SJSA1 (cell line): ENCODE measurements at regions not wholly inside any gene's neighbourhood (a gene's known extent, or its start where the extent isn't known, plus 50 kb on each side); places are given as distances from the start of the nearest gene placed in this dataset.
A peak's percentile ranks its signal among the peaks of the same experiment; 100 is the strongest.

Source experiments
- DNase-seq, 2 experiments: peaks; one replicate each; pipeline ENCODE4 v3.0.0-alpha.2; 2015 to 2020; ENCODE audit warnings: low spot score in 2 of 2, low read depth in 1 of 2
- H3K27ac ChIP-seq: fragments of 250-450 bp; sonication (Bioruptor Pico); 2 replicates; pipeline ENCODE4 v1.5.1; 2020; ENCODE audit warnings: mild to moderate bottlenecking, moderate library complexity
- H3K27me3 ChIP-seq: fragments of 250-450 bp; sonication (Bioruptor Pico); replicated peaks from 2 replicates; pipeline ENCODE4 v1.5.1; 2020; ENCODE audit warnings: mild to moderate bottlenecking, moderate library complexity
- H3K36me3 ChIP-seq: fragments of 250-450 bp; sonication (Bioruptor Pico); 2 replicates; pipeline ENCODE4 v1.5.1; 2020; ENCODE audit warnings: mild to moderate bottlenecking
- H3K4me1 ChIP-seq: fragments of 250-450 bp; sonication (Bioruptor Pico); replicated peaks from 2 replicates; pipeline ENCODE4 v1.6.1; 2021; ENCODE audit warnings: mild to moderate bottlenecking
- H3K4me3 ChIP-seq: fragments of 250-450 bp; sonication (Bioruptor Pico); 2 replicates; pipeline ENCODE4 v1.5.1; 2020; ENCODE audit warnings: mild to moderate bottlenecking
- H3K9me3 ChIP-seq: fragments of 250-450 bp; sonication (Bioruptor Pico); replicated peaks from 2 replicates; pipeline ENCODE4 v1.5.1; 2020; ENCODE audit warnings: mild to moderate bottlenecking

GRCh38 chr1:221317537-221317936, 424.4 kb downstream of the DUSP10 start:
- Histone ChIP-seq H3K27me3 (no peaks in the 10 kb centered on the region), H3K27ac (no peak overlapping the region), H3K4me1 (peaks cover 18% of the 10 kb centered on the region), H3K36me3 (no peaks in the 10 kb centered on the region), H3K4me3 (no peak overlapping the region), H3K9me3 (no peaks in the 10 kb centered on the region; the same call in 1 of the 2 replicates)
- no peak for DNase-seq

GRCh38 chr1:221327954-221328353, 413.9 kb downstream of the DUSP10 start:
- H3K27me3 ChIP-seq, result no peaks in the 10 kb centered on the region
- DNase-seq, result no peak
- H3K27ac ChIP-seq, result no peak overlapping the region
- 0 out of 2 replicates have a peak, but pooled peaks cover 2% of the 10 kb centered on the region for H3K9me3 ChIP-seq
- no peak overlapping the region for H3K4me3 ChIP-seq
- H3K4me1 ChIP-seq, result no peaks in the 10 kb centered on the region
- H3K36me3 ChIP-seq, result no peaks in the 10 kb centered on the region

- Histone ChIP-seq H3K27ac (no peak overlapping the region), H3K4me3 (no peak overlapping the region), H3K27me3 (no peaks in the 10 kb centered on the region), H3K4me1 (no peaks in the 10 kb centered on the region), H3K9me3 (0 out of 2 replicates have a peak, but pooled peaks cover 2% of the 10 kb centered on the region), H3K36me3 (no peaks in the 10 kb centered on the region)
- no peak for DNase-seq
Measured at GRCh38 chr1:221328371-221328770, 413.5 kb downstream of the DUSP10 start.

- no peak for DNase-seq
- Histone ChIP-seq H3K27ac (no peak overlapping the region), H3K4me3 (no peak overlapping the region), H3K36me3 (no peaks in the 10 kb centered on the region), H3K4me1 (peaks cover 23% of the 10 kb centered on the region), H3K9me3 (0 out of 2 replicates have a peak, but pooled peaks cover 2% of the 10 kb centered on the region), H3K27me3 (no peaks in the 10 kb centered on the region)
Measured at GRCh38 chr1:221331273-221332183, 410.4 kb downstream of the DUSP10 start.

GRCh38 chr1:221334062-221334461, 407.8 kb downstream of the DUSP10 start:
- H3K4me1 ChIP-seq, result peaks cover 30% of the 10 kb centered on the region
- 0 out of 2 replicates have a peak, but pooled peaks cover 2% of the 10 kb centered on the region for H3K9me3 ChIP-seq
- H3K27me3 ChIP-seq, result no peaks in the 10 kb centered on the region
- H3K36me3 ChIP-seq, result no peaks in the 10 kb centered on the region
- DNase-seq, result no peak
- no peak overlapping the region for H3K27ac ChIP-seq
- H3K4me3 ChIP-seq, result no peak overlapping the region

- Histone ChIP-seq H3K36me3 (no peaks in the 10 kb centered on the region), H3K4me3 (no peak overlapping the region), H3K27me3 (no peaks in the 10 kb centered on the region), H3K27ac (peak overlapping the region; percentile 95), H3K9me3 (0 out of 2 replicates have a peak, but pooled peaks cover 2% of the 10 kb centered on the region), H3K4me1 (peaks cover 30% of the 10 kb centered on the region)
- DNase-seq, result peak; percentile 89 to 97
Measured at GRCh38 chr1:221335161-221336101, 406.5 kb downstream of the DUSP10 start.

- Histone ChIP-seq H3K27ac (peak overlapping the region; percentile 95), H3K4me1 (peaks cover 30% of the 10 kb centered on the region), H3K4me3 (no peak overlapping the region), H3K27me3 (no peaks in the 10 kb centered on the region), H3K36me3 (no peaks in the 10 kb centered on the region), H3K9me3 (0 out of 2 replicates have a peak, but pooled peaks cover 2% of the 10 kb centered on the region)
- DNase-seq, result no peak
Measured at GRCh38 chr1:221336126-221336525, 405.8 kb downstream of the DUSP10 start.

- no peak for DNase-seq
- peaks cover 30% of the 10 kb centered on the region for H3K4me1 ChIP-seq
- H3K27me3 ChIP-seq, result no peaks in the 10 kb centered on the region
- H3K27ac ChIP-seq, result peak overlapping the region; percentile 95
- no peak overlapping the region for H3K4me3 ChIP-seq
- H3K36me3 ChIP-seq, result no peaks in the 10 kb centered on the region
- H3K9me3 ChIP-seq, result 0 out of 2 replicates have a peak, but pooled peaks cover 2% of the 10 kb centered on the region
Measured at GRCh38 chr1:221337106-221337505, 404.8 kb downstream of the DUSP10 start.

GRCh38 chr1:221343136-221343535, 398.8 kb downstream of the DUSP10 start:
- H3K27ac ChIP-seq, result no peak overlapping the region
- no peaks in the 10 kb centered on the region for H3K36me3 ChIP-seq
- H3K4me1 ChIP-seq, result peaks cover 15% of the 10 kb centered on the region
- no peaks in the 10 kb centered on the region for H3K9me3 ChIP-seq
- H3K27me3 ChIP-seq, result no peaks in the 10 kb centered on the region
- H3K4me3 ChIP-seq, result no peak overlapping the region
- no peak for DNase-seq

GRCh38 chr1:221343607-221344006, 398.3 kb downstream of the DUSP10 start:
- Histone ChIP-seq H3K4me3 (no peak overlapping the region), H3K27me3 (no peaks in the 10 kb centered on the region), H3K27ac (no peak overlapping the region), H3K4me1 (peaks cover 15% of the 10 kb centered on the region), H3K36me3 (no peaks in the 10 kb centered on the region), H3K9me3 (no peaks in the 10 kb centered on the region)
- no peak for DNase-seq

GRCh38 chr1:221344693-221345092, 397.2 kb downstream of the DUSP10 start:
- 0 out of 2 replicates have a peak overlapping the region, but pooled peaks have one; percentile 10 for H3K27ac ChIP-seq
- no peaks in the 10 kb centered on the region for H3K36me3 ChIP-seq
- no peaks in the 10 kb centered on the region for H3K27me3 ChIP-seq
- no peaks in the 10 kb centered on the region for H3K9me3 ChIP-seq
- peaks cover 15% of the 10 kb centered on the region for H3K4me1 ChIP-seq
- no peak overlapping the region for H3K4me3 ChIP-seq
- peak; percentile 53 to 55 for DNase-seq

- H3K36me3 ChIP-seq, result no peaks in the 10 kb centered on the region
Measured at GRCh38 chr1:221347706-221348105, 394.2 kb downstream of the DUSP10 start.

GRCh38 chr1:221350091-221350490, 391.8 kb downstream of the DUSP10 start:
- Histone ChIP-seq H3K4me3 (no peak overlapping the region), H3K36me3 (no peaks in the 10 kb centered on the region), H3K9me3 (no peaks in the 10 kb centered on the region), H3K27me3 (no peaks in the 10 kb centered on the region), H3K27ac (no peak overlapping the region), H3K4me1 (peaks cover 5% of the 10 kb centered on the region)
- DNase-seq, result no peak

More at GRCh38 chr1:221347706-221348105, 394.2 kb downstream of the DUSP10 start:
- H3K4me1 ChIP-seq, result peaks cover 15% of the 10 kb centered on the region
- no peak overlapping the region for H3K27ac ChIP-seq
- no peak for DNase-seq
- H3K27me3 ChIP-seq, result no peaks in the 10 kb centered on the region
- H3K9me3 ChIP-seq, result no peaks in the 10 kb centered on the region
- no peak overlapping the region for H3K4me3 ChIP-seq
